HCT116 (cell line): ENCODE measurements at regions not wholly inside any gene's neighbourhood (a gene's known extent, or its start where the extent isn't known, plus 50 kb on each side); places are given as distances from the start of the nearest gene placed in this dataset.

ENCODE experiments used
- ATAC-seq: fragments of 200-7000 bp; cut with Tn5 transposase; 2 replicates; pipeline ENCODE4 v1.9.1; 2020; ENCODE audit warnings: mild to moderate bottlenecking, moderate library complexity
- BruUV-seq: library from RNA; stranded (reverse); fragments of 400-500 nt; replicated peaks from 2 replicates; lab custom pipeline; 2021; lab: Mats Ljungman, UMichigan
- CTCF ChIA-PET: fragments of 300-600 bp; sonication (Branson Sonifier 250); formaldehyde crosslinking; loops from one replicate; lab custom pipeline; 2021; ENCODE audit warnings: antibody characterized with exemption; lab: Charles Lee
- POLR2A ChIA-PET: fragments of 300-600, 350-600 bp; sonication (Branson Sonifier 250); formaldehyde crosslinking; loops from one replicate; lab custom pipeline; 2021; ENCODE audit warnings: antibody characterized with exemption; lab: Charles Lee
- RAD21 ChIA-PET, 2 experiments: fragments of 300-600 bp; sonication (Branson Sonifier 250); formaldehyde crosslinking; loops; one replicate each; lab custom pipeline; 2023; ENCODE audit warnings: low total read pairs in 2 of 2; ENCODE audit not compliant: uncharacterized antibody in 2 of 2, unreplicated experiment in 2 of 2, low non-redundant PET in 1 of 2; lab: Charles Lee
- DNase-seq: peaks from one replicate; pipeline ENCODE4 v3.0.0-alpha.2; 2010; ENCODE audit warnings: low read depth, low spot score
- H2AFZ ChIP-seq: fragments of 200-600 bp; shearing (Covaris generic), sonication (generic); 2 replicates; pipeline ENCODE4 v1.6.1; 2017; ENCODE audit warnings: low read depth, mixed run types, mixed read lengths, antibody characterized with exemption, low read length; ENCODE audit not compliant: poor library complexity, severe bottlenecking
- H3K27ac ChIP-seq: 2 replicates; pipeline ENCODE4 v1.5.1; 2012; ENCODE audit warnings: low read depth, low read length
- H3K27me3 ChIP-seq: fragments of 200-600 bp; sonication (generic); 2 replicates; pipeline ENCODE4 v1.6.1; 2016; ENCODE audit warnings: mixed run types, low read length, mixed read lengths; ENCODE audit not compliant: insufficient read depth
- H3K36me3 ChIP-seq, 2 experiments: fragments of 200-500 bp in 1 of 2; fragments of 200-600 bp in 1 of 2; sonication (Bioruptor generic) in 1 of 2; sonication (generic) in 1 of 2; 2 replicates each; pipeline versions ENCODE4 v1.5.1 to v1.6.1; 2014 to 2016; ENCODE audit warnings: low read length in 2 of 2, inconsistent platforms in 1 of 2, mixed read lengths in 1 of 2, mixed run types in 1 of 2; ENCODE audit not compliant: insufficient read depth in 2 of 2, control insufficient read depth in 1 of 2
- H3K4me1 ChIP-seq, 2 experiments: fragments of 200-600 bp in 1 of 2; sonication (generic) in 1 of 2; 2 replicates each; pipeline versions ENCODE4 v1.5.1 to v1.6.1; 2012 to 2017; ENCODE audit warnings: low read length in 2 of 2, inconsistent platforms in 1 of 2, mild to moderate bottlenecking in 1 of 2, mixed read lengths in 1 of 2, mixed run types in 1 of 2, moderate library complexity in 1 of 2; ENCODE audit not compliant: insufficient read depth in 2 of 2, control insufficient read depth in 1 of 2
- H3K4me2 ChIP-seq: fragments of 200-600 bp; sonication (generic); 2 replicates; pipeline ENCODE4 v1.6.1; 2017; ENCODE audit warnings: mixed run types, low read length, mixed read lengths
- H3K4me3 ChIP-seq, 2 experiments: fragments of 200-600 bp in 1 of 2; sonication (generic) in 1 of 2; replicated peaks in 1 of 2; 2 replicates each; pipeline ENCODE4 v1.5.1; 2011 to 2016; ENCODE audit warnings: low read length in 2 of 2, control low read depth in 1 of 2, low read depth in 1 of 2, mild to moderate bottlenecking in 1 of 2, mixed read lengths in 1 of 2, mixed run types in 1 of 2
- H3K79me2 ChIP-seq: fragments of 200-600 bp; sonication (generic); 2 replicates; pipeline ENCODE4 v1.6.1; 2017; ENCODE audit warnings: mild to moderate bottlenecking, mixed run types, low read length, moderate library complexity, mixed read lengths; ENCODE audit not compliant: insufficient read depth
- H3K9ac ChIP-seq: fragments of 200-600 bp; sonication (generic); 2 replicates; pipeline ENCODE4 v1.6.1; 2016; ENCODE audit warnings: low read length, mixed read lengths
- H3K9me2 ChIP-seq: fragments of 200-600 bp; sonication (generic), shearing (Covaris generic); 2 replicates; pipeline ENCODE4 v1.6.1; 2017; ENCODE audit warnings: mixed run types, mild to moderate bottlenecking, moderate library complexity; ENCODE audit not compliant: insufficient read depth
- H3K9me3 ChIP-seq, 2 experiments: fragments of 200-500 bp in 1 of 2; fragments of 200-600 bp in 1 of 2; sonication (Bioruptor generic) in 1 of 2; sonication (generic) in 1 of 2; 2 replicates each; pipeline ENCODE4 v1.6.1; 2014 to 2017; ENCODE audit warnings: low read length in 2 of 2, mixed read lengths in 2 of 2, inconsistent platforms in 1 of 2, low read depth in 1 of 2, mild to moderate bottlenecking in 1 of 2, mixed run types in 1 of 2, moderate library complexity in 1 of 2; ENCODE audit not compliant: control insufficient read depth in 1 of 2, insufficient read depth in 1 of 2
- H4K20me1 ChIP-seq: fragments of 200-600 bp; sonication (generic), shearing (Covaris generic); 2 replicates; pipeline ENCODE4 v1.6.1; 2017; ENCODE audit warnings: mixed run types, mild to moderate bottlenecking, moderate library complexity; ENCODE audit not compliant: insufficient read depth
- ELF1 ChIP-seq: IDR thresholded peaks from 2 replicates; pipeline ENCODE4 v1.6.1; 2012; ENCODE audit warnings: low read depth, borderline replicate concordance
- EZH2 ChIP-seq: fragments of 200-600 bp; sonication (generic); IDR thresholded peaks from 2 replicates; pipeline ENCODE4 v1.6.1; 2017; ENCODE audit warnings: antibody characterized with exemption, mixed run types
- EZH2phosphoT487 ChIP-seq: fragments of 200-600 bp; IDR thresholded peaks from 2 replicates; pipeline ENCODE4 v1.6.1; 2018; ENCODE audit warnings: antibody characterized with exemption, borderline replicate concordance
- TCF7L2 ChIP-seq: IDR thresholded peaks from 2 replicates; pipeline ENCODE4 v1.7.0; 2011; ENCODE audit warnings: borderline replicate concordance, inconsistent platforms; ENCODE audit not compliant: insufficient read depth, insufficient read length; ENCODE audit errors: extremely low read depth
- ZNF274 ChIP-seq: fragments of 200-500 bp; sonication (Bioruptor generic); IDR thresholded peaks from 2 replicates; pipeline ENCODE4 v1.6.1; 2014; ENCODE audit warnings: mild to moderate bottlenecking, low read depth, low read length, inconsistent platforms
- intact Hi-C: fragments of 100-400 bp; cut with micrococcal nuclease; formaldehyde crosslinking; loops from 2 replicates; pipeline ENCODE4 v1.10.0; 2022
- TF ChIP-seq, protein P1 (sequence below): IDR thresholded peaks from 2 replicates; pipeline ENCODE4 v1.6.1; 2012

DNA sequence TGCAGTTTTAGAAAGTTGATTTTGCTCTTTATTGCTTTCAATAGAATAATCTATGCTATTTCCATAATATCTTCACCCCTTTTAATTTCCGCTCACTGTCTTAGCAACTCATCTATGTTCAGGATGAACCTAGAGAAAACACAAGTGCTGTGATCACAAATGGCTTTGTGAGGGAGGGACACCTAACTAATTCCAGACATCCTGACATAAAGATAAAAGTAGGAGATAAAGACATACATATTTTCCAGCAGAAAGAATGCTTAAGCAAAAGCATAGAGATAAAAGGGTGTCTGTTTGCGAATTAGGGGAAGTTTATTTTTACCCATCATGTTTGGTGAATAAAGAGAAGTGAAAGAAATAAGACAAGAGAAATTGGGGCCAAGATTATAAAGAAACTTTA is 254.2 kb downstream of the KCNJ2 start:
- Histone ChIP-seq H3K79me2 (no peaks in the 10 kb centered on the region), H3K9me2 (no peaks in the 10 kb centered on the region), H3K9ac (no peak overlapping the region), H3K4me3 (no peak overlapping the region), H3K27me3 (no peaks in the 10 kb centered on the region), H4K20me1 (no peaks in the 10 kb centered on the region), H3K27ac (no peak overlapping the region), H2AFZ (no peak overlapping the region), H3K9me3 (no peaks in the 10 kb centered on the region; a peak in 1 of 4 replicates), H3K36me3 (no peaks in the 10 kb centered on the region), H3K4me2 (no peak overlapping the region)
- RAD21 ChIA-PET: no interaction called here
- CTCF ChIA-PET: no interaction called here
- intact Hi-C loops: no loop called here
- POLR2A ChIA-PET: no interaction called here
- DNase-seq (no peak), ATAC-seq (no peak)
- no TSS peak for BruUV-seq
- TF ChIP-seq, protein P1, sequence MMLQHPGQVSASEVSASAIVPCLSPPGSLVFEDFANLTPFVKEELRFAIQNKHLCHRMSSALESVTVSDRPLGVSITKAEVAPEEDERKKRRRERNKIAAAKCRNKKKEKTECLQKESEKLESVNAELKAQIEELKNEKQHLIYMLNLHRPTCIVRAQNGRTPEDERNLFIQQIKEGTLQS: no peak
- TF ChIP-seq, all 23 proteins: peak for 0
- no peaks in the 10 kb centered on the region for H3K4me1 ChIP-seq

DNA sequence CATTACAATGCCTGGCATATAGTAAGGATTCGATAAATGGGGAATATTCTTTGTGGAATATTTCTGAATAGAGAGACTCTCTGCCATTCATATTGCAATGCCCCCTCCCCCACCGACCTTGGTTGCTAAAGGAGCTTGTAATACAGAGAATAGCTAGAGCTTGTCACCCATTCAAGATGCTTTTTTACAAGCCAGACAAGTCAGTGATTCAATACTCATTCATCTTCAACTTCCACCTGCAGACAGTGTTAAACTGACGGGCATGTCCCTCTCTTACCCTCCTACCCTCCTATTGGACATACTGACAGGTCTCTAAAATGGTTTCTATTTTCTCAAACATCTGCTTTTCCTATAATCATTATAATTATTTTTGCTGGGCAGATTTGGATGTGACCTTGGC is 257.4 kb downstream of the KCNJ2 start:
- POLR2A ChIA-PET: no interaction called here
- Histone ChIP-seq H3K79me2 (no peaks in the 10 kb centered on the region), H3K9ac (no peak overlapping the region), H4K20me1 (no peaks in the 10 kb centered on the region), H3K4me1 (no peaks in the 10 kb centered on the region), H3K27ac (no peak overlapping the region), H3K9me3 (peaks cover 0 to 3% of the 10 kb centered on the region in 2 experiments; a peak in 1 of 4 replicates), H3K27me3 (no peaks in the 10 kb centered on the region), H3K9me2 (no peaks in the 10 kb centered on the region), H3K4me3 (no peak overlapping the region), H3K36me3 (no peaks in the 10 kb centered on the region), H2AFZ (no peak overlapping the region), H3K4me2 (no peak overlapping the region)
- RAD21 ChIA-PET: interaction anchor here in 1 of 2 experiments (0.6 kb wide), 1 partner anchor 124 kb away, joined by 3 read pairs; no protein-coding TSS in a partner anchor
- BruUV-seq: no TSS peak
- intact Hi-C loops: no loop called here
- CTCF ChIA-PET: no interaction called here
- ATAC-seq: no peak
- TF ChIP-seq ELF1 (no peak), EZH2phosphoT487 (no peak), EZH2 (no peak), ZNF274 (no peak), TCF7L2 (no peak)
- TF ChIP-seq, protein P1: no peak
- DNase-seq: no peak
